Mesothelial cell of epicardium (in vitro differentiated cells): ENCODE measurements at regions not wholly inside any gene's neighbourhood (a gene's known extent, or its start where the extent isn't known, plus 50 kb on each side); places are given as distances from the start of the nearest gene placed in this dataset.
"Not testable (repeated sequence)": the region's sequence is repeated elsewhere in the genome, so short reads cannot be mapped to it uniquely, and the experiment has no call there.

Source experiments
- DNase-seq, 2 experiments: peaks; one replicate each; pipeline ENCODE4 v3.0.0; 2021; ENCODE audit warnings: low spot score in 2 of 2; ENCODE audit not compliant: unreplicated experiment in 2 of 2
- H3K27ac Mint-ChIP-seq: 2 replicates; pipeline ENCODE4 v1.8.0; 2021; ENCODE audit warnings: mixed read lengths
- H3K27me3 Mint-ChIP-seq: 2 replicates; pipeline ENCODE4 v1.8.0; 2021; ENCODE audit warnings: low read depth, mixed read lengths
- H3K36me3 Mint-ChIP-seq: 2 replicates; pipeline ENCODE4 v1.8.0; 2021; ENCODE audit warnings: mixed read lengths
- H3K4me1 Mint-ChIP-seq: 2 replicates; pipeline ENCODE4 v1.8.0; 2021; ENCODE audit warnings: mixed read lengths
- H3K4me3 Mint-ChIP-seq: 2 replicates; pipeline ENCODE4 v1.8.0; 2021; ENCODE audit warnings: mild to moderate bottlenecking, moderate library complexity, mixed read lengths
- H3K9me3 Mint-ChIP-seq: 2 replicates; pipeline ENCODE4 v1.8.0; 2021; ENCODE audit warnings: mixed read lengths
- TF ChIP-seq, protein P1 (sequence below): fragments of 200-600 bp; sonication (generic); IDR thresholded peaks from one replicate; pipeline ENCODE4 v1.5.0; 2021; ENCODE audit warnings: antibody characterized with exemption; ENCODE audit not compliant: unreplicated experiment

DNA sequence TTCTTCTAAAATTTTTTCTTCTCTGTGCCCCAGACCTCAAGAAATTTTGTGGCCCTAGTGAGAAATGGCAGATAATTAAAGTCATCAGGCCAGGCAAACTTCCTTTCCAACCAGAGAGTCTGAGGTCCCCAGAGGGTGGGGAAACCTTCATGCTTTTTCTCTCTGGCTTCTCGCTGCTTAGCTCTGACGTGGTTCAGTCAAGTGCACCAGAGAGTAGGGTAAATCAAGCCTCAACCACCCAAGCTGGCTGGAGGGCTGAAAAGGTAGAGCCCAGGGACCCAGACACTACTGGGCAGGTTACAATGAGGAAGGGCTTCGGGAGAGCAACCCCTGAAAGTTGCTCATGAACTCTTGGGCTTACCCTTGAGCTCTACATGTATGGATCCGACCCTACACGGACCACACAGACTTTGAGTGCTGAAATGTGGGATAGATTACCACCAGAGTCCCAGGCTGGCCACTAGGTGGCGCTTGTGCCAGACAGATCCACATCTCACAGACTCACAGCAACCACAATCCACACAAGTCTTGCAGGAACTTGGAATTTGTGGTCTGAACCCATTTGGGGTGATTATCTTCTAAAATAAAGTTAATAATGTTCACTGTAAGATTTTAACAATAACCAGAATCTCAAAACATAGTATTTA, 323.5 kb downstream of the KLF13 start:
- TF ChIP-seq, protein P1, sequence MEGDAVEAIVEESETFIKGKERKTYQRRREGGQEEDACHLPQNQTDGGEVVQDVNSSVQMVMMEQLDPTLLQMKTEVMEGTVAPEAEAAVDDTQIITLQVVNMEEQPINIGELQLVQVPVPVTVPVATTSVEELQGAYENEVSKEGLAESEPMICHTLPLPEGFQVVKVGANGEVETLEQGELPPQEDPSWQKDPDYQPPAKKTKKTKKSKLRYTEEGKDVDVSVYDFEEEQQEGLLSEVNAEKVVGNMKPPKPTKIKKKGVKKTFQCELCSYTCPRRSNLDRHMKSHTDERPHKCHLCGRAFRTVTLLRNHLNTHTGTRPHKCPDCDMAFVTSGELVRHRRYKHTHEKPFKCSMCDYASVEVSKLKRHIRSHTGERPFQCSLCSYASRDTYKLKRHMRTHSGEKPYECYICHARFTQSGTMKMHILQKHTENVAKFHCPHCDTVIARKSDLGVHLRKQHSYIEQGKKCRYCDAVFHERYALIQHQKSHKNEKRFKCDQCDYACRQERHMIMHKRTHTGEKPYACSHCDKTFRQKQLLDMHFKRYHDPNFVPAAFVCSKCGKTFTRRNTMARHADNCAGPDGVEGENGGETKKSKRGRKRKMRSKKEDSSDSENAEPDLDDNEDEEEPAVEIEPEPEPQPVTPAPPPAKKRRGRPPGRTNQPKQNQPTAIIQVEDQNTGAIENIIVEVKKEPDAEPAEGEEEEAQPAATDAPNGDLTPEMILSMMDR: peak; percentile 20

DNA sequence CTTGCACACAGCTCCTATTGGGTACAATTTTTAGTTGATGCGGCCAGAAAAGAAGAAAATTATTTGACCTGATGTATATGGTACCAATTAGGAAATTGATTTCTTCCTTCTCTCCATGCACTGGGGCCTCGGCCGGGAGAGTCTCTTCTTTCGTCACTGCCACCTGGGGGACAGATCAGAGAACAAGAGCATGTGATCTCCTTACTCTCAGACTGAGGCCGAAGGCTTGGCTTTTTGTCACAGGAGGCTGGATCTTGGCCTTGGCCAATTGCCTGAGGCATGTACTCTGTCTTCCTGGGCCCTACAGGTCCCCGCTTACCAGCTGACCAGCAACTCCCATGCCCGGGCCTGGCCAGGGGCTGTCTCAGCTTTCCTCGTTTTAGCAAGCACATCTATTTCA, 330.3 kb downstream of the KLF13 start:
- not testable (repeated sequence) for H3K9me3 Mint-ChIP-seq, H3K4me1 Mint-ChIP-seq, H3K4me3 Mint-ChIP-seq, H3K27ac Mint-ChIP-seq, H3K36me3 Mint-ChIP-seq, H3K27me3 Mint-ChIP-seq, DNase-seq

More for the DNA sequence above, 323.5 kb downstream of the KLF13 start:
- H3K27ac Mint-ChIP-seq, H3K36me3 Mint-ChIP-seq, H3K9me3 Mint-ChIP-seq, H3K4me3 Mint-ChIP-seq, H3K4me1 Mint-ChIP-seq: not testable (repeated sequence)
- H3K27me3 Mint-ChIP-seq: peaks cover 16% of the 10 kb centered on the region
- peak in 1 of 2 experiments; percentile 58 for DNase-seq

DNA sequence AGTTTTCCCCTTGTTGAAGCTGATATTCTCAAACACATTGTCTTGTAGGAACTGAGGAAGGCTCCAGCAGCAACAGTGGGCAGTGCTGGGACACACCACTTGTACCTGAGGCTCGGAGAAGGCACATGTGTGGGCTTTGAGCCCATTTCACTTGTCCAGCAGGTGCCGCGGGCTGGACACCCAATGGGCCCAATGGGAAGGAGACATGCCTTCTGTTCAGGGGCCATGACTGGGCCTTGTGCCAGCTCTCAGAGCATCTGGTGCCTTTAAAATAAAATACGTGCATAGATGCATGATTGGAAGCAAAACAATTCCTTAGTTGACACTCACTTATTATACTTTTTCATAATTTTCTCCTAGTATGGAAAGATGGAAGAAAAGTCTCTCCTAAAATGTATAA, 334.2 kb downstream of the KLF13 start:
- Mint-ChIP-seq H3K27ac (no peak overlapping the region), H3K27me3 (peaks cover 8% of the 10 kb centered on the region), H3K4me3 (no peak overlapping the region), H3K36me3 (no peaks in the 10 kb centered on the region), H3K9me3 (peaks cover 10% of the 10 kb centered on the region), H3K4me1 (no peaks in the 10 kb centered on the region)
- no peak for DNase-seq
- TF ChIP-seq, protein P1: no peak

DNA sequence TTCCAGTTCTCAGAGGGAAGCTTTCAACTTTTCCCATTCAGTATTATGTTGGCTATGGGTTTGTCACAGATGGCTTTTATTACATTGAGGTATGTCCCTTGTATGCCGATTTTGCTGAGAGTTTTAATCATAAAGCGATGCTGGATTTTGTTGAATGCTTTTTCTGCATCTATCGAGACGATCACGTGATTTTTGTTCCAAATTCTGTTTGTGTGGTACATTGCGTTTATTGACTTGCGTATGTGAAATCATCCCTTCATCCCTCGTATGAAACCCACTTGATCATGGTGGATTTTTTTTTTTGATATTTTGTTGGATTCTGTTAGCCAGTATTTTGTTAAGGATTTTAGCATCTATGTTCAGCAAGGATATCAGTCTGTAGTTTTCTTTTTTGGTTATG, 339.1 kb downstream of the KLF13 start:
- H3K9me3 Mint-ChIP-seq: peaks cover 12% of the 10 kb centered on the region
- H3K27me3 Mint-ChIP-seq, H3K4me3 Mint-ChIP-seq, DNase-seq, H3K27ac Mint-ChIP-seq, H3K36me3 Mint-ChIP-seq, H3K4me1 Mint-ChIP-seq: not testable (repeated sequence)

DNA sequence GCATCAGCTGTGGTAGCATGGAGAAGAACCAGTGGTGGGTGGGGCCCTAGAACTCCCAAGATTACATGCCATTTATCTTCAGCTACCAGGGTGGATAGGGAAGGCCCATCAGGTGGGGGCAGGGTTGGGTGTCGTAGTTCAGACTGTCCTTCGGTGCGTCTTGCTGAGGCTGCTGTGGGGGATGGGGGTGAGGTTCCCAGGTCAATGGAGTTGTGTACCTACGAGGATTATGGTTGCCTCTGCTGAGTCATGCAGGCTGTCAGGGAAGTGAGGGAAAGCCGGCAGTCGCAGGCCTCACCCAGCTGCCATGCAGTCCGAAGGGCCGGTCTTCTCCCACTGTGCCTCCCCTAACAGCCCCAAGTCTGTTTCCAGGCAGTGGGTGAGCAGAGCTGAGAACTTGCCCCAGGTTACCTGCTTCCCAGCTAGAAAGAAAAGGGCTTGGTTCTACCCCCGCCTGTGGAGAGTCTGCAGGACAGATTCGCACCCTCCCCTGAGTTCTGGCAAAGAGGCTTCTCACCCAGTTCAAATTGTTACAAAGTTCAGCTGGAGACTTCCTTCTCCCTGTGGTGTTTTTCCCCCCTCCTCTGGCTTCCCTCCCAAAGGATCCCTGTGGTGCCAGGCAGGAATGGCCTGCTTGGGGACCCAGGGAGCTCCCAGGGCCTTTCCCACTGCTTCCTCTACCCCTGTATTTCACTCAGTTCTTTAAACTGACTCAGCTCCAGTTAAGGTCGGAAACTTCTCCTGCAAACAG, 342.7 kb downstream of the KLF13 start:
- H3K27me3 Mint-ChIP-seq, H3K9me3 Mint-ChIP-seq, H3K4me3 Mint-ChIP-seq, H3K27ac Mint-ChIP-seq, H3K36me3 Mint-ChIP-seq, DNase-seq, H3K4me1 Mint-ChIP-seq: not testable (repeated sequence)

DNA sequence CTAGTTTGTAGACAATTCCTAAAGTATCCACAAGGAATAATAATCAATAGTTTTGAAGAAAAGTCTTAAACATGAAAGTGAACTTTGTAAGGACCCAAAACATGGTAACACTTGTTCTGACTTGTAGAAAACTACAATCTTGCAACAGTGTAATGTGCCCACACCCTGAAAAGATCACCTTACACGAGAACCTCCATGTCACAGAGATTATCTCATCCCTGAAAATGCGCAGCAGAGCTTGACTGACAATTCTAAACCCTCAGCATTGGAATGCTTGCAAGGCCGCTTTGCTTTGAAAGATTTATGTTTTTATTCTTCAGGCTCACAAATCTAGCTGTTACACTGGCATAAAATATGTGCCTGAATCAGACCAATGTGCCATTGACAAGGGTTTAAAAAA, 346.6 kb downstream of the KLF13 start:
- H3K27me3 Mint-ChIP-seq, DNase-seq, H3K9me3 Mint-ChIP-seq, H3K36me3 Mint-ChIP-seq, H3K4me3 Mint-ChIP-seq, H3K27ac Mint-ChIP-seq, H3K4me1 Mint-ChIP-seq: not testable (repeated sequence)

DNA sequence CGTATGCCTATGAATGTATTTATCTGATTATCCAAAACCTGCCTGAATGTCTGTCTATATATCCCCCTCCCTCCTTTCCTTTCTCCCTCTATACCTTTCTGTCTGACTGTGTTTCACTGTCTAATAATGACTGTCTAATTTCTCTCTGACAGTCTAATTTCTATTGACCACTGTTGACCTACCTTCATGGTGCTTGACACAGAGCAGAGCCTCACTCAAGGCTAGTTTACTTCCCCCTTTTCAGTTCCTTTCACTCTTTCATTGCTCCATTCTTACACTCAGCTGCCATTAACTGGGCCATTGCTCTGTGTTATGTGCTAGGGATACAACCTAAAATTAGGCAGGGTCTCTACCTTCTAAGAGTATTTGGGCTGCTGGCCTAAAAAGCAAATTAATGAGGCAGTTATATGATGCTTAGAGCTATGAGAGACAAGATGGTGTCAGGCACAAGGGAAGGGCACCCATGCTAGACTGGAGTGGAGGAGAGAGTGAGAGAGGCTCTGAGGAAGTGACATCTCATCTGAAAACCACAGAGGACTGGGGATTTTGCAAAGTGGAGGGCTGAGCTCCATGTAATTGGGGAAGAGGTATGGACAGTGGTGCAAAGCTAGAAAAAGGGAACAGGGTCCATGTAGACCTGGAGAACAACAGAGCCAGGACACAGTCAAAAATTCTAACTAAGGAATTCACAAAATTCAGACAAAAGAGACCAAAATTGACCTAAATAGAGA, 348.6 kb upstream of the CHRNA7 start:
- not testable (repeated sequence) for H3K27ac Mint-ChIP-seq, DNase-seq, H3K4me1 Mint-ChIP-seq, H3K4me3 Mint-ChIP-seq, H3K27me3 Mint-ChIP-seq, H3K36me3 Mint-ChIP-seq, H3K9me3 Mint-ChIP-seq

DNA sequence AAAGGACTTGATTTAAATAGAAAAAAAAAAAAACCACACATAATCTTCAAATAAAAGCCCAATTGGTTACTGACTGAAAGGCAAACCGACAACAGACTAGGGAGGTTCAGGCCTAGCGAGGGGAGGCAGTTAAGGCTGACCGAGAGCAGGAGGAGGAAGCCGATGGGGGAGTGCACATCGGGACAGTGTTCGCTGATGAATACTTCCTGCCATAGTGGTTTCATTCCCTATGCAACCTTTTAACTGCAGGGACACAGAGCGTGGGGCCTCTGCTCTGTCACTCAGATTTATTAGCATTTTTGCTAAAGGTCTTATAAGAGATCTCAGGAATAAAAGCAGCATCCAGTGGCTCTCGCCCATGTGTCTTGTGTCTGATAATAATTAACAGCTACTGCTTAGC, 343.2 kb upstream of the CHRNA7 start:
- not testable (repeated sequence) for H3K4me3 Mint-ChIP-seq

DNA sequence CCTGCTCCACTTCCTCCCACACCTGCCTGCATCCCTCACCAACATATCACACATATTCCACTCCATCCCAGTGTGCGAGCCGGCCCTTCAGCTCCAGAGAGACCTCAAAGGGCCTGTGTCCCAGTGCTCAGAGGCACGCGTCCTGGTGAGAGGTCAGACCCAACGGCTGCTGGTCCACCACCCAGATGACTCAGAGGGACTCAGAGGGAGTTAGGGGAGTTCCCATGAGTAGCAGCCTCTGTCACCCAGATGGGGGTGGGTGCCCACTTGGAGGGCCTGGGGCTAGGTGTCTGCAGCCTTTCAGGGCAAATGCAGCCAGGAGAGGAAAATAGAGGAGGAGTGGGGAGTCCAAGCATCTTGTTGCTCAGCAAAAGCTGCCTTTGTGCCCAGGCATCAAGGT, 333.8 kb upstream of the CHRNA7 start:
- DNase-seq, H3K27ac Mint-ChIP-seq, H3K36me3 Mint-ChIP-seq, H3K9me3 Mint-ChIP-seq, H3K4me3 Mint-ChIP-seq, H3K27me3 Mint-ChIP-seq, H3K4me1 Mint-ChIP-seq: not testable (repeated sequence)

More for the DNA sequence above, 343.2 kb upstream of the CHRNA7 start:
- H3K4me1 Mint-ChIP-seq, H3K27ac Mint-ChIP-seq, H3K9me3 Mint-ChIP-seq, H3K27me3 Mint-ChIP-seq, H3K36me3 Mint-ChIP-seq, DNase-seq: not testable (repeated sequence)

DNA sequence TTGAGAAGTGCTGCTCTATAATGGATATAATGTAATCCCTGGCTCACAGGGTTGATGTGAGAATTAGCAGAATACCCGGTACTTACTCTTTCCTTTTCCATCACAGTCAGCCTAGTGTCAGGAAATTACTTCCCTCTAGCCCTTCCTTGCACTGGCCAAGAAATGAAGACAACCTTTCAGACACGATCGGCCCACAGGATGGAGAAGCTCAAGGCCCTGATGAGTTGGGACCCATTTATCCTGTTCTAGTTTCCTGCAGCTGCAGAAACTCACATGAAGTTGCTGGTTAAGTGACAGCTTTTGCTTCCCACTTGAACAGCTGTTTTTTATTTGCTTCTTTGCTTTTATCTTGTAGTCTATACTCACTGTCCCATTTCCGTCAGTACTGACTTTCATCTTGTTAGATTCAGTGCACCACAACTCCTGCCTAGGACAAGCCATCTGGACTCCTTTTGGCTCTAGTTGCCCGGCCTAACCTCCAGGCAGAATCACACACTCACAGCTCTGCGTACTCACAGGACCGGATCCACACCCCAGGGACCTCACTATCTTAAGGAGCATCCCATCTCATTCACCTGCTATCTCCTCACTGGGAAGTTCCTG, 325.1 kb upstream of the CHRNA7 start:
- H3K36me3 Mint-ChIP-seq, H3K4me1 Mint-ChIP-seq, H3K27ac Mint-ChIP-seq, DNase-seq, H3K9me3 Mint-ChIP-seq, H3K4me3 Mint-ChIP-seq, H3K27me3 Mint-ChIP-seq: not testable (repeated sequence)

DNA sequence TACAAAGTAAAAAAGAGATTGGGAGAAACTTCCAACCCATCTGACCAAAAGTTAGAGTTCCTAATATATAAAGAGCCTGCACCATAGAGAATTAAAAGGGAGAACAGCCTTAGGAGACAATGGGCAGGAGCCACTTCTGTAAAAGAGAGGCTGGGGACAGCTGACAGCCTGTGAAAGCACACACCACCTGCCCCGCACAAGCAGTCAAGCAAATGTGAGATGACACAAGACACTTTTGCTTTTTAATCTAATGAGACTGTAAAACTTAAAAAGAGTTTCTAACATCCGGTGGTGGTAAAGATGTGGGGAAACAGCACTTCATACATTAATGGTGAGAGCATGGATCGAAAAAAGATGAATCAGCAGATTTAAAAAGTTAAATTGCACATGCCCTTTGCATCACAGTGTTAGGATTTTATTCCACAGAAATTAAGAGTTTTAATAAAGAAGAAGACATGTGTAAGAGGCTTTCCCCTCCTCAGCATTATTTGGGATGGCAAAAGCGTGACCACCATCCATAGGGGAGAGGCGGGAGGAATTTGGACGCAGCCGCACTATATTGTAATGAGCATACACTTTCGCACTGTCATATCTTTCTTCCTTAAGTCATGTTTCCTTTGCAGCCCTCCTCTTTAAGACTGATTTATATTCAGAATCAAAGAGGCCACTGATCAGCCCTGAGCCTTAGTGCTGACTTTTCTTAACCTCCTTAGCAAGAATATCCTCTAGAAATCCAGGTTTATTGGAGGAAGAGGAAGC, 322.2 kb upstream of the CHRNA7 start:
- H3K36me3 Mint-ChIP-seq, H3K27me3 Mint-ChIP-seq, H3K4me1 Mint-ChIP-seq, DNase-seq, H3K27ac Mint-ChIP-seq, H3K9me3 Mint-ChIP-seq, H3K4me3 Mint-ChIP-seq: not testable (repeated sequence)
